GM23338 (cell line): ENCODE measurements at regions not wholly inside any gene's neighbourhood (a gene's known extent, or its start where the extent isn't known, plus 50 kb on each side); places are given as distances from the start of the nearest gene placed in this dataset.

Experiments
- ATAC-seq: fragments of 200-7000 bp; cut with Tn5 transposase; 3 replicates; pipeline ENCODE4 v1.9.1; 2020
- DNase-seq: peaks from one replicate; pipeline ENCODE4 v3.0.0-alpha.2; 2015; ENCODE audit warnings: low spot score
- H2AFZ ChIP-seq: fragments of 200-600 bp; sonication (generic); 2 replicates; pipeline ENCODE4 v1.8.0; 2016; ENCODE audit warnings: antibody characterized with exemption, mild to moderate bottlenecking, moderate library complexity
- H3F3A ChIP-seq: fragments of 200-600 bp; sonication (generic); replicated peaks from 2 replicates; pipeline ENCODE4 v1.8.0; 2017; ENCODE audit warnings: antibody characterized with exemption, mixed run types, low read depth
- H3K27ac ChIP-seq: fragments of 200-600 bp; sonication (generic); 2 replicates; pipeline ENCODE4 v1.6.1; 2016; ENCODE audit warnings: low read depth
- H3K27me3 ChIP-seq: fragments of 200-600 bp; sonication (generic); 2 replicates; pipeline ENCODE4 v1.8.0; 2016; ENCODE audit warnings: mild to moderate bottlenecking, mixed run types, moderate library complexity; ENCODE audit not compliant: insufficient read depth
- H3K36me3 ChIP-seq: fragments of 200-600 bp; sonication (generic); 2 replicates; pipeline ENCODE4 v1.8.0; 2016; ENCODE audit warnings: mild to moderate bottlenecking; ENCODE audit not compliant: insufficient read depth
- H3K4me1 ChIP-seq: fragments of 200-600 bp; sonication (generic); 2 replicates; pipeline ENCODE4 v1.8.0; 2016; ENCODE audit warnings: mild to moderate bottlenecking, moderate library complexity; ENCODE audit not compliant: insufficient read depth
- H3K4me2 ChIP-seq: fragments of 200-600 bp; sonication (generic); 2 replicates; pipeline ENCODE4 v1.7.1; 2017; ENCODE audit warnings: mixed run types
- H3K4me3 ChIP-seq: fragments of 200-600 bp; sonication (generic); 2 replicates; pipeline ENCODE4 v1.6.1; 2016; ENCODE audit warnings: mixed run types
- H3K79me2 ChIP-seq: fragments of 200-600 bp; sonication (generic); replicated peaks from 2 replicates; pipeline ENCODE4 v1.8.0; 2017; ENCODE audit warnings: mild to moderate bottlenecking; ENCODE audit not compliant: insufficient read depth
- H3K9me2 ChIP-seq: fragments of 200-600 bp; sonication (generic); 2 replicates; pipeline ENCODE4 v1.8.0; 2017; ENCODE audit not compliant: insufficient read depth
- H4K20me1 ChIP-seq: fragments of 200-600 bp; sonication (generic); replicated peaks from 2 replicates; pipeline ENCODE4 v1.8.0; 2017; ENCODE audit warnings: mild to moderate bottlenecking; ENCODE audit not compliant: insufficient read depth
- H3K27ac Mint-ChIP-seq: 2 replicates; pipeline ENCODE4 v1.8.0; 2020; ENCODE audit warnings: inconsistent platforms, mild to moderate bottlenecking, moderate library complexity, mixed read lengths
- H3K27me3 Mint-ChIP-seq: 3 replicates; pipeline ENCODE4 v1.8.0; 2022; ENCODE audit warnings: low read depth, mild to moderate bottlenecking, moderate library complexity, mixed read lengths, inconsistent platforms; ENCODE audit not compliant: insufficient read depth, poor library complexity
- H3K36me3 Mint-ChIP-seq: 3 replicates; pipeline ENCODE4 v1.8.0; 2021; ENCODE audit warnings: low read depth, mild to moderate bottlenecking, inconsistent platforms, moderate library complexity, mixed read lengths
- H3K4me1 Mint-ChIP-seq: 3 replicates; pipeline ENCODE4 v1.8.0; 2020; ENCODE audit warnings: mild to moderate bottlenecking, inconsistent platforms, mixed read lengths
- H3K4me3 Mint-ChIP-seq: 3 replicates; pipeline ENCODE4 v1.8.0; 2021; ENCODE audit warnings: moderate library complexity, mild to moderate bottlenecking, inconsistent platforms, mixed read lengths
- H3K9me3 Mint-ChIP-seq: 3 replicates; pipeline ENCODE4 v1.8.0; 2020; ENCODE audit warnings: moderate library complexity, mild to moderate bottlenecking, inconsistent platforms, mixed read lengths
- CREB1 ChIP-seq: fragments of 250-450 bp; sonication (Bioruptor Pico); IDR thresholded peaks from 2 replicates; pipeline ENCODE4 v1.5.0; 2020; ENCODE audit warnings: low read depth, mild to moderate bottlenecking, moderate library complexity
- CTCF ChIP-seq, 2 experiments: fragments of 200-600 bp in 1 of 2; sonication (generic) in 1 of 2; conservative IDR thresholded peaks; 2 replicates each; pipeline versions ENCODE4 v1.5.1 to v1.6.1; 2016 to 2017; ENCODE audit warnings: antibody characterized with exemption in 2 of 2, low read depth in 2 of 2, mild to moderate bottlenecking in 2 of 2, moderate library complexity in 1 of 2
- ETS1 ChIP-seq: IDR thresholded peaks from 2 replicates; pipeline ENCODE4 v1.6.1; 2016; ENCODE audit warnings: antibody characterized with exemption
- EZH2 ChIP-seq: fragments of 200-600 bp; sonication (generic); IDR thresholded peaks from one replicate; pipeline ENCODE4 v1.8.0; 2017; ENCODE audit warnings: antibody characterized with exemption, mild to moderate bottlenecking, low read depth; ENCODE audit not compliant: unreplicated experiment
- EZH2phosphoT487 ChIP-seq: fragments of 200-600 bp; sonication (generic); IDR thresholded peaks from one replicate; pipeline ENCODE4 v1.8.1; 2018; ENCODE audit warnings: antibody characterized with exemption; ENCODE audit not compliant: unreplicated experiment
- JUNB ChIP-seq: IDR thresholded peaks from one replicate; pipeline ENCODE4 v1.6.1; 2016; ENCODE audit warnings: antibody characterized with exemption; ENCODE audit not compliant: unreplicated experiment
- NANOG ChIP-seq: IDR thresholded peaks from 2 replicates; pipeline ENCODE4 v1.6.1; 2016; ENCODE audit warnings: antibody characterized with exemption, borderline replicate concordance
- POLR2AphosphoS5 ChIP-seq: IDR thresholded peaks from 2 replicates; pipeline ENCODE4 v1.6.1; 2016; ENCODE audit warnings: antibody characterized with exemption, low read depth
- ZNF114 ChIP-seq: fragments of 250-450 bp; sonication (Bioruptor Pico); IDR thresholded peaks from 2 replicates; pipeline ENCODE4 v1.5.0; 2020; ENCODE audit warnings: mild to moderate bottlenecking, moderate library complexity
- ZNF331 ChIP-seq: fragments of 250-450 bp; sonication (Bioruptor Pico); IDR thresholded peaks from 2 replicates; pipeline ENCODE4 v1.5.0; 2020; ENCODE audit warnings: low read depth, mild to moderate bottlenecking, moderate library complexity
- TF ChIP-seq, protein P1 (sequence below): IDR thresholded peaks from one replicate; pipeline ENCODE4 v1.6.1; 2018; ENCODE audit warnings: antibody characterized with exemption; ENCODE audit not compliant: unreplicated experiment

GRCh38 chr9:28456861-28457260 is 883.6 kb upstream of the C9orf72 start (continued):
- TF ChIP-seq CTCF (conservative IDR thresholded peaks at IDR 0.05; ENCODE audit: low read depth in 2 of 2) = no peak
- TF ChIP-seq ZNF114 (CRISPR knock-in tag) = no peak
- no peak for TF ChIP-seq NANOG

- H3K9me3 Mint-ChIP-seq = peaks cover 2% of the 10 kb centered on the region; the same call in 2 of the 3 replicates
- no peak overlapping the region for H3K4me2 ChIP-seq
- peaks cover 5% of the 10 kb centered on the region; the same call in 1 of the 3 replicates for H3K36me3 Mint-ChIP-seq
- no peak for ATAC-seq
- H3K79me2 ChIP-seq = no peaks in the 10 kb centered on the region
- H3K4me1 Mint-ChIP-seq = no peaks in the 10 kb centered on the region; the same call in 2 of the 3 replicates
- no peak overlapping the region for H3K4me3 ChIP-seq
- H3K27me3 ChIP-seq = no peaks in the 10 kb centered on the region
- no peak overlapping the region for H3K27ac ChIP-seq
- H3K9me2 ChIP-seq = peaks cover 3% of the 10 kb centered on the region; the same call in 1 of the 2 replicates
- H3K4me1 ChIP-seq = no peaks in the 10 kb centered on the region
- no peak for DNase-seq
- no peaks in the 10 kb centered on the region for H3K36me3 ChIP-seq
- no peak overlapping the region for H3K4me3 Mint-ChIP-seq
- H3K27me3 Mint-ChIP-seq = no peaks in the 10 kb centered on the region
- H3K27ac Mint-ChIP-seq = no peak overlapping the region
- H4K20me1 ChIP-seq = no peaks in the 10 kb centered on the region
- no peaks in the 10 kb centered on the region for H3F3A ChIP-seq
- H2AFZ ChIP-seq = no peak overlapping the region
- TF ChIP-seq ZNF331 (CRISPR knock-in tag) (no peak), ZNF114 (CRISPR knock-in tag) (no peak), EZH2phosphoT487 (no peak), JUNB (no peak), ETS1 (no peak), NANOG (no peak), POLR2AphosphoS5 (no peak), CREB1 (CRISPR knock-in tag) (no peak), EZH2 (no peak), CTCF (conservative IDR thresholded peaks at IDR 0.05; ENCODE audit: low read depth in 2 of 2) (no peak)
- TF ChIP-seq, protein P1, sequence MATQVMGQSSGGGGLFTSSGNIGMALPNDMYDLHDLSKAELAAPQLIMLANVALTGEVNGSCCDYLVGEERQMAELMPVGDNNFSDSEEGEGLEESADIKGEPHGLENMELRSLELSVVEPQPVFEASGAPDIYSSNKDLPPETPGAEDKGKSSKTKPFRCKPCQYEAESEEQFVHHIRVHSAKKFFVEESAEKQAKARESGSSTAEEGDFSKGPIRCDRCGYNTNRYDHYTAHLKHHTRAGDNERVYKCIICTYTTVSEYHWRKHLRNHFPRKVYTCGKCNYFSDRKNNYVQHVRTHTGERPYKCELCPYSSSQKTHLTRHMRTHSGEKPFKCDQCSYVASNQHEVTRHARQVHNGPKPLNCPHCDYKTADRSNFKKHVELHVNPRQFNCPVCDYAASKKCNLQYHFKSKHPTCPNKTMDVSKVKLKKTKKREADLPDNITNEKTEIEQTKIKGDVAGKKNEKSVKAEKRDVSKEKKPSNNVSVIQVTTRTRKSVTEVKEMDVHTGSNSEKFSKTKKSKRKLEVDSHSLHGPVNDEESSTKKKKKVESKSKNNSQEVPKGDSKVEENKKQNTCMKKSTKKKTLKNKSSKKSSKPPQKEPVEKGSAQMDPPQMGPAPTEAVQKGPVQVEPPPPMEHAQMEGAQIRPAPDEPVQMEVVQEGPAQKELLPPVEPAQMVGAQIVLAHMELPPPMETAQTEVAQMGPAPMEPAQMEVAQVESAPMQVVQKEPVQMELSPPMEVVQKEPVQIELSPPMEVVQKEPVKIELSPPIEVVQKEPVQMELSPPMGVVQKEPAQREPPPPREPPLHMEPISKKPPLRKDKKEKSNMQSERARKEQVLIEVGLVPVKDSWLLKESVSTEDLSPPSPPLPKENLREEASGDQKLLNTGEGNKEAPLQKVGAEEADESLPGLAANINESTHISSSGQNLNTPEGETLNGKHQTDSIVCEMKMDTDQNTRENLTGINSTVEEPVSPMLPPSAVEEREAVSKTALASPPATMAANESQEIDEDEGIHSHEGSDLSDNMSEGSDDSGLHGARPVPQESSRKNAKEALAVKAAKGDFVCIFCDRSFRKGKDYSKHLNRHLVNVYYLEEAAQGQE = no peak
These were observed 891.4 kb upstream of the C9orf72 start for GRCh38 chr9:28464481-28465216.
